ENCODE measurements at regions not wholly inside any gene's neighbourhood (a gene's known extent, or its start where the extent isn't known, plus 50 kb on each side); places are given as distances from the start of the nearest gene placed in this dataset.

- no peak overlapping the region for H3K27ac ChIP-seq
- TF ChIP-seq, protein P1, sequence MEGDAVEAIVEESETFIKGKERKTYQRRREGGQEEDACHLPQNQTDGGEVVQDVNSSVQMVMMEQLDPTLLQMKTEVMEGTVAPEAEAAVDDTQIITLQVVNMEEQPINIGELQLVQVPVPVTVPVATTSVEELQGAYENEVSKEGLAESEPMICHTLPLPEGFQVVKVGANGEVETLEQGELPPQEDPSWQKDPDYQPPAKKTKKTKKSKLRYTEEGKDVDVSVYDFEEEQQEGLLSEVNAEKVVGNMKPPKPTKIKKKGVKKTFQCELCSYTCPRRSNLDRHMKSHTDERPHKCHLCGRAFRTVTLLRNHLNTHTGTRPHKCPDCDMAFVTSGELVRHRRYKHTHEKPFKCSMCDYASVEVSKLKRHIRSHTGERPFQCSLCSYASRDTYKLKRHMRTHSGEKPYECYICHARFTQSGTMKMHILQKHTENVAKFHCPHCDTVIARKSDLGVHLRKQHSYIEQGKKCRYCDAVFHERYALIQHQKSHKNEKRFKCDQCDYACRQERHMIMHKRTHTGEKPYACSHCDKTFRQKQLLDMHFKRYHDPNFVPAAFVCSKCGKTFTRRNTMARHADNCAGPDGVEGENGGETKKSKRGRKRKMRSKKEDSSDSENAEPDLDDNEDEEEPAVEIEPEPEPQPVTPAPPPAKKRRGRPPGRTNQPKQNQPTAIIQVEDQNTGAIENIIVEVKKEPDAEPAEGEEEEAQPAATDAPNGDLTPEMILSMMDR (conservative IDR thresholded peaks at IDR 0.05): no peak
Measured at GRCh38 chr1:223462866-223463404, 69.7 kb downstream of the CCDC185 start.

DNA sequence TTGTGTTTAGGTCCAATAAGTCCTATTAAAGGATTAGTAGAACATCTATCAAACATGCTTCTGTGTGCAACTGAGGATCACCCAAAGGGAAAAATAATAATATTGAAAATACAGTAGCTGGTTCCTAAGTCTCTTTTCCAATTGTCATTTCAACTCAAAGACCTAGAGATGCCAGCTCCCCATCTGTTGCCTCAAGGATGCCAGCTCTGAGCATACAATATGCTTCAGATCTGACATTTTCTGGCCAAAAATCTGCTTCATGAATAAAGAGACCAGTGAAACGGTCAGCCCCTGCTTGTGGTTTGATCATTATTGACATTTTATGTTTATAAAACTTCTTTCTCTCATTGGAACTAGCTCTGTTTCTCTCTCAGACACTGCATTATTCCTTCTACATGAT is 72.9 kb downstream of the CCDC185 start:
- H3K27ac ChIP-seq: no peak overlapping the region
- TF ChIP-seq, protein P1 (conservative IDR thresholded peaks at IDR 0.05): no peak

DNA sequence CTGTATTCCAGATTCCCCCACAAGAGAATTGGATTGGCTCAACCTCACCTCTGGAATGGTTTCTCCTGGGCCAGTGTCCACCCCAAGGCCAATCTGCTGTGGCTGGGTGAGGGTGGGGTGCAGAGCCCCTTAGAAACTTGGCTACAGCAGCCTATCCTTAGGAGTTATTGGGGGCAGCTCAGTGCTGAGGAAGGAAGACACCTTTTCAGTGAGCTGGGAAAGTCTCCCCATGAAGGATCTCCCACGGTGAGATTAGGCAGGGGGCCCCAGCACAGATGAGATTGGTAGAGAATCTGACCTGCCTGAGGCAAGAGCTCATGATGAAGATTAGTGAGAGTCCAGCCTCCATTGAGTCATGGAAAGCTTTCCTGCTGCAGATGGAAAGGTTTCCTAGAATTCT is 78.4 kb downstream of the CCDC185 start:
- TF ChIP-seq, protein P1 (conservative IDR thresholded peaks at IDR 0.05): no peak
- no peak overlapping the region for H3K27ac ChIP-seq

- H3K27ac ChIP-seq: no peak overlapping the region
- TF ChIP-seq, protein P1 (conservative IDR thresholded peaks at IDR 0.05): no peak
Measured at GRCh38 chr1:223472057-223472456, 78.8 kb downstream of the CCDC185 start.

DNA sequence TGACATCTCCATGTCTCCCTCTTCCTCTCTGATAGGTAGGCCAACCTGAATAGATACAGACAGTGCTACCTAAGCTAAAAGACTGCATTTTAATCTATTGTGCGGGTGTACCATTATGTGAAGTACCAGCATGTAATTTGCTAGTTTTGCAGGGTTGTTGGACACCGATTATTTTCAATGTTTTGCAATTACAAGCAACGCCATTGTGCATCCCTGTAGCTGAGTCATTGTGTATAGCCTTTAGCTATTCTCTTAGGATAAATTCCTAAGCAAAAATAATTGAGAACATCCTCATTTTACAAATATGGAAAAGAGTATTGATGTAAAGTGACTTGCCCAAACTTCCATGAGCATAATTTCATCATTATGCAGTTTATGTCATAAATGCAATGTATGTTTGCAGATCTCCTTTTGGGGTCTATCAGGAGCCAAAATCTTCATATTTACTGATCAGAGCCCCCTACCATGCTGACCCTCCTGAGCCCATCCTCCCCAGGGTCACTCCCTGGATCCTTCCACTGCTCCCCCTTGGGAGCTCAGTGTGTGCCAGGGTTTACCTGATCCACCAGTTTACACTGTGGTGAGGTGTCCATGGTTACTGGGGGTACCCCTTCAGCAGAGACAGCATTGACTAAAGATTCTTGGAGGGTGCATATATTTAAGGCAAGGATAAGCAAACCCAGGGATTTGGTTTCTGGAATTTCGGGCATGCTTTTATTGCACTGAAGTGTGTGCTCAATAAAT is 80.6 kb downstream of the CCDC185 start:
- no peak overlapping the region for H3K27ac ChIP-seq
- TF ChIP-seq, protein P1 (conservative IDR thresholded peaks at IDR 0.05): no peak

GRCh38 chr1:223474804-223475203 is 81.6 kb downstream of the CCDC185 start:
- TF ChIP-seq, protein P1 (conservative IDR thresholded peaks at IDR 0.05): no peak
- no peak overlapping the region for H3K27ac ChIP-seq

DNA sequence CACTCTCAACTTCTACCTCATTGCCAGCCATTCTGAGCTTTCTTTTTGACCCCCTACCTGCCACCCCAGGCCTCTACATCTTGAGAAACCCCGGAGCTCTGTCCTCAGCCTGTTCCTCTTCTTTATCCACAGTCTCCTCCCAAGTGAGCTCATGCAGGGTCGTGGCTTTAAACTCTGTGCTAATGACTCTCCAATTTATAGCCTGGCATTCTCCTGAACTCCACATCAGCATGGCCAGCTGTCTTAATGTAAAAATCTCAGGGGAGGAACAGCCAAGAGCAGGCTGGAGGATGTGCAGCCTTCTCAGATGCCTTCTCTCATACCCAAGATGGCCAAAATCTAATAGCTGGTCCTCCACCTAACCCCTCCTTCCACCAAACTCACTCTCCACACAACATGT is 84.2 kb downstream of the CCDC185 start:
- TF ChIP-seq, protein P1 (conservative IDR thresholded peaks at IDR 0.05): no peak

More for the DNA sequence above, 84.2 kb downstream of the CCDC185 start:
- no peak overlapping the region for H3K27ac ChIP-seq
